ENCODE measurements at regions not wholly inside any gene's neighbourhood (a gene's known extent, or its start where the extent isn't known, plus 50 kb on each side); places are given as distances from the start of the nearest gene placed in this dataset.

- Mint-ChIP-seq H3K4me3 (ENCODE audit: unreplicated experiment) (no peak overlapping the region), H3K4me1 (ENCODE audit: low read depth, unreplicated experiment) (peaks cover 12% of the 10 kb centered on the region), H3K27me3 (ENCODE audit: low read depth, unreplicated experiment) (peaks cover 4% of the 10 kb centered on the region), H3K27ac (ENCODE audit: unreplicated experiment) (no peak overlapping the region), H3K36me3 (ENCODE audit: low read depth, unreplicated experiment) (no peaks in the 10 kb centered on the region), H3K9me3 (ENCODE audit: unreplicated experiment) (peaks cover 8% of the 10 kb centered on the region)
- Histone ChIP-seq H3K4me3 (ENCODE audit: insufficient read depth, low read depth, low read length) (no peak overlapping the region), H4K20me1 (ENCODE audit: insufficient read depth, low read length) (no peaks in the 10 kb centered on the region), H3K27me3 (ENCODE audit: insufficient read depth, low read length) (no peaks in the 10 kb centered on the region), H3K27ac (ENCODE audit: low read depth, low read length) (no peak overlapping the region), H3K36me3 (ENCODE audit: insufficient read depth, low read length) (no peaks in the 10 kb centered on the region), H3K4me2 (ENCODE audit: low read length) (no peak overlapping the region), H3K79me2 (ENCODE audit: insufficient read depth, low read length) (no peaks in the 10 kb centered on the region), H2AFZ (ENCODE audit: low read depth, low read length) (no peak overlapping the region), H3K4me1 (ENCODE audit: insufficient read depth, low read length) (peaks cover 16% of the 10 kb centered on the region), H3K9me3 (ENCODE audit: insufficient read depth, low read depth, low read length) (peaks cover 5% of the 10 kb centered on the region), H3K9ac (ENCODE audit: low read length) (no peak overlapping the region)
- no peak for DNase-seq (ENCODE audit: low read depth)
- FAIRE-seq = no peak
- TF ChIP-seq EZH2 (IDR thresholded peaks at IDR 0.05; ENCODE audit: insufficient read depth, low read length) = no peak
- no peak for TF ChIP-seq CTCF (IDR thresholded peaks at IDR 0.05; ENCODE audit: insufficient read depth, low read depth, low read length)
Observed at GRCh38 chr6:14267885-14268660, 150.5 kb downstream of the CD83 start.

- peaks cover 7% of the 10 kb centered on the region for H3K27me3 Mint-ChIP-seq (ENCODE audit: low read depth, unreplicated experiment)
- peaks cover 10% of the 10 kb centered on the region for H3K9me3 Mint-ChIP-seq (ENCODE audit: unreplicated experiment)
- H3K4me3 Mint-ChIP-seq (ENCODE audit: unreplicated experiment) = no peak overlapping the region
- Histone ChIP-seq H3K9ac (ENCODE audit: low read length) (no peak overlapping the region), H3K27me3 (ENCODE audit: insufficient read depth, low read length) (no peaks in the 10 kb centered on the region), H3K4me2 (ENCODE audit: low read length) (no peak overlapping the region), H3K9me3 (ENCODE audit: insufficient read depth, low read depth, low read length) (peaks cover 5% of the 10 kb centered on the region), H2AFZ (ENCODE audit: low read depth, low read length) (no peak overlapping the region), H3K4me1 (ENCODE audit: insufficient read depth, low read length) (peaks cover 16% of the 10 kb centered on the region), H4K20me1 (ENCODE audit: insufficient read depth, low read length) (no peaks in the 10 kb centered on the region), H3K36me3 (ENCODE audit: insufficient read depth, low read length) (no peaks in the 10 kb centered on the region), H3K4me3 (ENCODE audit: insufficient read depth, low read depth, low read length) (no peak overlapping the region), H3K79me2 (ENCODE audit: insufficient read depth, low read length) (no peaks in the 10 kb centered on the region), H3K27ac (ENCODE audit: low read depth, low read length) (no peak overlapping the region)
- no peak for FAIRE-seq
- TF ChIP-seq CTCF (IDR thresholded peaks at IDR 0.05; ENCODE audit: insufficient read depth, low read depth, low read length) (no peak), EZH2 (IDR thresholded peaks at IDR 0.05; ENCODE audit: insufficient read depth, low read length) (no peak)
- no peak for DNase-seq (ENCODE audit: low read depth)
- no peaks in the 10 kb centered on the region for H3K36me3 Mint-ChIP-seq (ENCODE audit: low read depth, unreplicated experiment)
- peaks cover 12% of the 10 kb centered on the region for H3K4me1 Mint-ChIP-seq (ENCODE audit: low read depth, unreplicated experiment)
- no peak overlapping the region for H3K27ac Mint-ChIP-seq (ENCODE audit: unreplicated experiment)
Observed at GRCh38 chr6:14269436-14269835, 151.9 kb downstream of the CD83 start.
